KBM-7 (cell line): ENCODE measurements at regions not wholly inside any gene's neighbourhood (a gene's known extent, or its start where the extent isn't known, plus 50 kb on each side); places are given as distances from the start of the nearest gene placed in this dataset.

Experiments
- DNase-seq: peaks from one replicate; pipeline ENCODE4 v3.0.0-alpha.2; 2015
- in situ Hi-C: fragments of 300-500 bp; cut with MboI; formaldehyde crosslinking; loops from 2 replicates; pipeline ENCODE4 v1.14.3; 2020; ENCODE audit warnings: low sequenced_read_pairs, low pct_unique_long_range_greater_than_20kb, mixed read lengths

DNA sequence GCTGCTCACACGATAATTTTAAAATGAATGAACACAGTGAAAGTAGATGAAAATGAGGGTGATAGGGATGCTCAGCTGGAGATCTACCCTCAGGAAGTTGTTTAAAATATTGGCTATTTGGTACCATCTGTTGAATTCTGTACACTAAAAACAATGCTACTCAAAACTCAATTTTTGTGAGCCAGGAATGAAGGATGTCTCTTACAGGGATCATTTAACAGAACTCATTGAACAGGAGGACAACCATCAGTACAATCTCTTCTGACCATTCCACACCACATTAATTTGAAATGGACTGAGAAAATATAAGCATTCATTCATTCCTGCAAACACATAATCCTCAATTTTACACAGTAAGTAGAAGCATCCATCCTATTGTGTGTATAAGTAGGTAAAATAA lies 1355.1 kb upstream of the CRIM1 start:
- in situ Hi-C loops, result no loop called here

DNA sequence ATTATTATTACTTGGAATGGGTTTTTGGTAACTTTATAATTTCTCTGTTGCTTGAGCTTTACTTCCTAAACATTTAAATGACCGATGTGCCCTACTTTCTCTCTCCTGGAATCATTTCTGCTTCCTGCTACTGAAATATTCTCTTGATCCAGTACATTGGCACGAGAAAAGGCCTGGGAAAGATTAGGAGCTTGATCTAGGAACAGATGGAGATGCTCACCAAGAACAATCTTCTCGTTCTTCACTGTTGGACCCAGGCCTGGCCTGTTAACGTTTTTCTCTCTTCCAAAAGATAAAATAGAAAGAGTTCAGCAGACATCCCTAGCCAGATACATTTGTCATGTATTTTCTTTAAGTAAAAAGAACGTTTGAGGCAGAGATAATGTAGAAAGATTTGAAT lies 1356.8 kb upstream of the CRIM1 start:
- in situ Hi-C loops, result no loop called here
- DNase-seq, result no peak

More for the DNA sequence above, 1355.1 kb upstream of the CRIM1 start:
- DNase-seq, result no peak

DNA sequence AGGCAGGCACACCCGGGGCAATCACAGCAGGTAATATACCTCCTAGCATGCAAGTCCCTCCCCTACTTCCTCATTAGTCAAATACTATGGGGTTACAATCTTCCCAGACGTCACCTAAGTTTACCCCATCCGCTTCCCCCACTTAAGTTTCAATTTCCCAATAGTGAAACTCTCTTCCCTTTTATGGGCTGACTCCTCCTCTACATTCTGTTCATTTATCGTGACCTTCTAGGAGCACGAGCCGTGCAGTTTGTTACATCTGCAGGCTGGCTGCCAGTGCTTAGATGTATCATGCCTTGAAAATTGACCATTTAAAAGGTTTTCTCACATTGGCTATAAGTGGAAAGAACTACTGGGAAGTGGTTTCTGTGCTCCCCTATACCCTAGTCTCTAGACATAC lies 1357.8 kb upstream of the CRIM1 start:
- no peak for DNase-seq
- in situ Hi-C loops, result no loop called here

GRCh38 chr2:34995196-34995595 lies 1360.4 kb upstream of the CRIM1 start:
- DNase-seq, result no peak
- in situ Hi-C loops, result no loop called here

- no peak for DNase-seq
- in situ Hi-C loops, result no loop called here
Observed at GRCh38 chr2:34991508-34992274, 1363.9 kb upstream of the CRIM1 start.

- in situ Hi-C loops, result no loop called here
- no peak for DNase-seq
Observed at GRCh38 chr2:34985474-34985873, 1370.1 kb upstream of the CRIM1 start.

DNA sequence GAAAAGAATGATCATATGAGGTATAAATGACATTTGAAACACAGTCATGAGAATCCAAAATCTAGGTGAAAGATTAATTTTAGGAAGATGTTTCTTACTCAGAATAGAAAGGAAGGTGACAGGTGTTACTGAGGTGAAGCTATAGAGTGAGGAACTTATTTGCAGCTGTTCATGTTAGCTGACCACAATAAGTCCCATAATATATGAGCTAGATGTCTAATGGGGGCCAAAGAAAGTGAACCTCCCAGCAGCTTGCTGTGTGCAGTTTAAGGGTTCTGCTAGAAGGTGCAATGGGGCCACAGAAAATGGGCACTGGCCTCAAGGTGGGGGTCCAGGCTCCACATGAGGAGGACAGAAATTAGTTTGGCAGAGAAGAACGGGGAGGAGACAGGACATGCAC lies 1374.9 kb upstream of the CRIM1 start:
- in situ Hi-C loops, result no loop called here
- no peak for DNase-seq

DNA sequence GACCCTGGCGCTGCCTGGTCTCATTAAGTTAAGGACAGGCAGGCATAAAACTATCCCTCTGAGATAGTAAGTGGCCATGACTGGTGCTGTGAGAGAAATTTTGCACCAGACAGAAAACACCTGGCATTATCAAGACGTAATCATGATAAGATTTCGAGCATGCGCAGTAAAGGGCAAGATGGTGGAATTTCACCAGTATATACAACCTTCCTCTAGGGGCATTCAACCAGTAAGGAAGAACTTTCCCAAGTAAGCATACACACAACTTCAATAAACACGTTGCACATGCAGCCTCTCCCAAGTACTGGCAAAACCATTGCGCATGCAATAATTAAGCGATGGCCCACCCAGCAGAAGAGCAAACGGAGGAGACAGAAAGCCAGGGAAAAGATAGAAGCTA lies 1376.4 kb upstream of the CRIM1 start:
- in situ Hi-C loops, result no loop called here
- no peak for DNase-seq

- in situ Hi-C loops, result no loop called here
- no peak for DNase-seq
Observed at GRCh38 chr2:34961822-34962221, 1362.7 kb upstream of the FAM98A start.

DNA sequence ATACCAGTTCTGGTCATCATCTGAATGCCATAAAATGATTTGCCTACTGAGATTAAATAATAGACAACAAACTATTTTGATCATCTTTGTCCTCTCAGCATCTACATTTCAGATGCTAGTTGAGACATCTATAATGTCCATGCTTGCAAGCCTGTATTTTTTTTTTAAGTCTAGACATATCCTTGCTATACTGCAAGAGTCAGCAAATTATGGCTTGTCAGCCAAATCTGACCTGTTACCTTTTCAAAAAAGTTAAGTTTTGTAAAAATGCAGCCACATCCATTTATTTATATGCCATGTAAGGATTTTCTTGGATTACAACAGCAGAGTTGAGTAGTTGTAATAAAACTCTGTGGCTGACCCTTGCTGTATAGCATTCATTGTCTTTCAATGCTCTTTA lies 1355.7 kb upstream of the FAM98A start:
- no peak for DNase-seq
- in situ Hi-C loops, result no loop called here

- DNase-seq, result no peak
- in situ Hi-C loops, result no loop called here
Observed at GRCh38 chr2:34950797-34951196, 1351.7 kb upstream of the FAM98A start.

- in situ Hi-C loops, result no loop called here
- DNase-seq, result no peak
Observed at GRCh38 chr2:34949316-34949715, 1350.2 kb upstream of the FAM98A start.

DNA sequence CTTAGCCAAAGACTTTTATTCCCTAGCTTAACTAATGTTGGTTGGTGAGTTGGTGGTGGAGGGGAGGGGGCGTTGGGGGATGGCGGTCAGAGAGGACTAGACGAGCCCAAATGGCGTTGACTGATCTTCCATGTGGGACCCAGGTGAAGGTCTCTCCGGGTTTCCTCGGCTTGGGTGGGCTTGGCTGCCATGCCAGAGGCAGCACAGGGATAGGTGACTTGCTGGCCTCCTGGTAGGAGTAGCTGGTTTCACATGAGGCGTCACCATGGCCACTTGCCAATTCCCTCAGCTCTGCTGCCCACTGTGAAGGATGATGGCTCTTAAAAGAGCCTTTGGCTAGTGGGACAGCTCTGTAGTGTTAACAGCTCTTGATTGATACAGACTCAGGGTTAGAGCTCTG lies 1337.0 kb upstream of the FAM98A start:
- in situ Hi-C loops, result no loop called here
- DNase-seq, result no peak

DNA sequence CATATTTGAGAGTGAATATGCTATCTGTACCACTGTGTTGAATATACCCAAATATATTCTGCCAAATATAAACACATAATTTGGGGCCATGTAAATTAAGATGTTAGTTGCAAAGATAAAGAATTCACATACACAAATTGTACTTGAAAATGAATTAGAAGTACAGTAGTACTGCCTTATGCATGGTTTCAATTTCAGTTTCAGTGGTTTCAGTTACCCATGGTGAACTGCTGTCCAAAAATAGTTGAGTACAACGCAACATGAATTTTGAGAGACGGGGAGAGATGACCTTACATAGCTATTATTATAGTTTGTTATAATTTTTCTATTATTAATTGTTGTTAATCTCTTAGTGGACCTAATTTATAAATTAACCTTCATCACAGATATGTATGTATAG lies 1313.0 kb upstream of the FAM98A start:
- DNase-seq, result no peak
- in situ Hi-C loops, result no loop called here

- no peak for DNase-seq
- in situ Hi-C loops, result no loop called here
Observed at GRCh38 chr2:34909992-34910705, 1311.0 kb upstream of the FAM98A start.

DNA sequence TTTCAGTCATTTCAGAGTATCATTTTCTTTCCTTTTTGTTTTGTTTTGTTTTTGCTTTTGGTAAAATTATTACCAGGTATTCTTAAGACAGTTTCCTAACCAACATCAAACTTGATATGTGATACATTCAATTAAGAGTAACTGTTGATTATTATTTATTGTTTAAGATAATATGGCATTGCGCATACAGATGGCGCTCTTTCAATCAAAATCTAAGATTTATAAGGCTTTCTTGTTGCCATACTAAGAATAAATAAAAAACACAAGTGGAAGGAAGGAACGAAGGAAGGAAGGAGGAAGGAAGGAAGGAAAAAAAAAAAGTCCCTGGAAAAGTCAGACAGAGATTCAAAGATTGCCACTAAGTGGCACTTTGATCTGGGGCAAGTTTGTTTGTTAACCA lies 1308.7 kb upstream of the FAM98A start:
- no peak for DNase-seq

DNA sequence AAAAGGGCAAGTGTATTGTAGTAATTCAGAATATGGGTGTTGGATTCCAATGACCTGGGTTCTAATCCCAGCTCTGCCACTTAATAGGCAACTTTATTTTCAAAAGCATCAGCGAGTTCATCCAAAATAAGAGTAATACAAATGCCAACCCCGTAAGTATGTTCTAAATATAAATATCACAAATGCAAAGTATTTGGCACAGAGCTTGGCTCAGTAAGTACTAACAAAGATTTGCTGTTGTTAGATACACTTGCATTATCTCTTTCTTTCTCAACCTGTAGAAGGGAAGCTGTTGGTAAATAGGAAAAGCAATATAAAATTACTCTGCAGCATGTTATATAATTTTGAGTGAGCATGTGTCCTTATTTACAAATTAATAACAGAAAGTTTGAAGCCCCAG lies 1302.6 kb upstream of the FAM98A start:
- in situ Hi-C loops, result no loop called here
- DNase-seq, result no peak

More for the DNA sequence above, 1308.7 kb upstream of the FAM98A start:
- in situ Hi-C loops, result no loop called here

GRCh38 chr2:34899079-34899478 lies 1300.0 kb upstream of the FAM98A start:
- DNase-seq, result no peak
- in situ Hi-C loops, result no loop called here

DNA sequence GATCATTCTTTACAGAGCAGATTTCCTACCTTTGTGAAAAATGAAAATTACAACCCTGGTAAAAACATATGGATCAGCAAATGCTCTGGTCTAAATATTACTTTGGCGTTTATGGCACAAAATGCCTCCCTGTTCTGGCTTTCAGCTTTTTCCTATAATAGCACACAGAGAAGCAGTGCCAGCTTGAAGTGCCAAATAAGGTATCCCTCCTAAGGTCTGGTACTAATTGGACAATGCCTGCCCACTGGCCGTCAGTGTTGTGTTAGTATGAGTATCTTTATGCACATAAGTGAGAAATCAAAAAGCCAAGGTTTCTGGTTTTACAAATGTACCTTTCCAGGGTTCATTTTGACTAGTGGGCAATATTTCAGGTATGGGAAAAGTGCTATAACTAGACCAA lies 1293.7 kb upstream of the FAM98A start:
- in situ Hi-C loops, result no loop called here
- DNase-seq, result no peak

- no peak for DNase-seq
- in situ Hi-C loops, result no loop called here
Observed at GRCh38 chr2:34892256-34892655, 1293.2 kb upstream of the FAM98A start.
